ENCODE measurements at regions not wholly inside any gene's neighbourhood (a gene's known extent, or its start where the extent isn't known, plus 50 kb on each side); places are given as distances from the start of the nearest gene placed in this dataset.

- H3K4me3 ChIP-seq (ENCODE audit: low read length, poor library complexity, severe bottlenecking): no peak overlapping the region
- no peak overlapping the region for H3K4me2 ChIP-seq (ENCODE audit: low read depth, low read length, poor library complexity, severe bottlenecking)
- H3F3A ChIP-seq (ENCODE audit: low read depth): no peaks in the 10 kb centered on the region
- H3K79me2 ChIP-seq (ENCODE audit: insufficient read depth, low read length): no peaks in the 10 kb centered on the region
- TF ChIP-seq EZH2phosphoT487 (IDR thresholded peaks at IDR 0.05; ENCODE audit: borderline replicate concordance) (no peak), CTCF (conservative IDR thresholded peaks at IDR 0.05; ENCODE audit: low read length) (no peak)
- no peak overlapping the region for H2AFZ ChIP-seq (ENCODE audit: low read length)
- H3K9ac ChIP-seq (ENCODE audit: low read depth, low read length, poor library complexity, severe bottlenecking): no peak overlapping the region
- no peaks in the 10 kb centered on the region for H3K27me3 ChIP-seq (ENCODE audit: insufficient read depth, low read length, poor library complexity, severe bottlenecking)
- no peaks in the 10 kb centered on the region for H3K9me3 ChIP-seq (ENCODE audit: insufficient read depth, low read depth, low read length)
- H3K9me2 ChIP-seq (replicated peaks; ENCODE audit: low read depth, low read length): no peaks in the 10 kb centered on the region
- no peaks in the 10 kb centered on the region for H3K36me3 ChIP-seq (ENCODE audit: insufficient read depth, low read length)
- H3K4me1 ChIP-seq (ENCODE audit: insufficient read depth, low read length, poor library complexity, severe bottlenecking): no peaks in the 10 kb centered on the region
- H4K20me1 ChIP-seq (ENCODE audit: insufficient read depth, low read length, poor library complexity, severe bottlenecking): no peaks in the 10 kb centered on the region
These were observed 586.7 kb downstream of the GBA3 start for GRCh38 chr4:23279377-23279986.

GRCh38 chr4:23278845-23279244, 586.1 kb downstream of the GBA3 start:
- no peaks in the 10 kb centered on the region for H3K9me2 ChIP-seq (replicated peaks; ENCODE audit: low read depth, low read length)
- H3F3A ChIP-seq (ENCODE audit: low read depth): no peaks in the 10 kb centered on the region
- H3K9me3 ChIP-seq (ENCODE audit: insufficient read depth, low read depth, low read length): no peaks in the 10 kb centered on the region
- H3K9ac ChIP-seq (ENCODE audit: low read depth, low read length, poor library complexity, severe bottlenecking): no peak overlapping the region
- H3K4me2 ChIP-seq (ENCODE audit: low read depth, low read length, poor library complexity, severe bottlenecking): no peak overlapping the region
- no peaks in the 10 kb centered on the region for H3K79me2 ChIP-seq (ENCODE audit: insufficient read depth, low read length)
- TF ChIP-seq EZH2phosphoT487 (IDR thresholded peaks at IDR 0.05; ENCODE audit: borderline replicate concordance) (no peak), CTCF (conservative IDR thresholded peaks at IDR 0.05; ENCODE audit: low read length) (no peak)
- H3K4me1 ChIP-seq (ENCODE audit: insufficient read depth, low read length, poor library complexity, severe bottlenecking): no peaks in the 10 kb centered on the region
- H3K4me3 ChIP-seq (ENCODE audit: low read length, poor library complexity, severe bottlenecking): no peak overlapping the region
- H3K36me3 ChIP-seq (ENCODE audit: insufficient read depth, low read length): no peaks in the 10 kb centered on the region
- H2AFZ ChIP-seq (ENCODE audit: low read length): no peak overlapping the region
- no peaks in the 10 kb centered on the region for H4K20me1 ChIP-seq (ENCODE audit: insufficient read depth, low read length, poor library complexity, severe bottlenecking)
- H3K27me3 ChIP-seq (ENCODE audit: insufficient read depth, low read length, poor library complexity, severe bottlenecking): no peaks in the 10 kb centered on the region

- TF ChIP-seq EZH2phosphoT487 (IDR thresholded peaks at IDR 0.05; ENCODE audit: borderline replicate concordance) (no peak), CTCF (conservative IDR thresholded peaks at IDR 0.05; ENCODE audit: low read length) (no peak)
- no peaks in the 10 kb centered on the region for H4K20me1 ChIP-seq (ENCODE audit: insufficient read depth, low read length, poor library complexity, severe bottlenecking)
- H3K4me1 ChIP-seq (ENCODE audit: insufficient read depth, low read length, poor library complexity, severe bottlenecking): no peaks in the 10 kb centered on the region
- no peaks in the 10 kb centered on the region for H3K79me2 ChIP-seq (ENCODE audit: insufficient read depth, low read length)
- H3K4me3 ChIP-seq (ENCODE audit: low read length, poor library complexity, severe bottlenecking): no peak overlapping the region
- H3F3A ChIP-seq (ENCODE audit: low read depth): no peaks in the 10 kb centered on the region
- no peak overlapping the region for H2AFZ ChIP-seq (ENCODE audit: low read length)
- no peaks in the 10 kb centered on the region for H3K27me3 ChIP-seq (ENCODE audit: insufficient read depth, low read length, poor library complexity, severe bottlenecking)
- H3K36me3 ChIP-seq (ENCODE audit: insufficient read depth, low read length): no peaks in the 10 kb centered on the region
- H3K9me2 ChIP-seq (replicated peaks; ENCODE audit: low read depth, low read length): no peaks in the 10 kb centered on the region
- H3K9me3 ChIP-seq (ENCODE audit: insufficient read depth, low read depth, low read length): no peaks in the 10 kb centered on the region
- no peak overlapping the region for H3K4me2 ChIP-seq (ENCODE audit: low read depth, low read length, poor library complexity, severe bottlenecking)
- H3K9ac ChIP-seq (ENCODE audit: low read depth, low read length, poor library complexity, severe bottlenecking): no peak overlapping the region
These were observed 583.3 kb downstream of the GBA3 start for GRCh38 chr4:23276076-23276475.
